H1 (cell line): ENCODE measurements at regions not wholly inside any gene's neighbourhood (a gene's known extent, or its start where the extent isn't known, plus 50 kb on each side); places are given as distances from the start of the nearest gene placed in this dataset.

Experiments
- CBX5 ChIP-seq: fragments of 300-800, 300-1000 bp; sonication (generic); IDR thresholded peaks from 2 replicates; pipeline ENCODE4 v1.7.1; 2016; ENCODE audit warnings: antibody characterized with exemption, low read length, low read depth
- CEBPB ChIP-seq: IDR thresholded peaks from 2 replicates; pipeline ENCODE4 v1.6.1; 2012; ENCODE audit warnings: low read depth, low read length
- CTCF ChIP-seq, 3 experiments: IDR thresholded peaks; 1 replicate in 2 of 3; 2 replicates in 1 of 3; pipeline versions ENCODE4 v1.5.1 to v1.6.1; 2011; ENCODE audit warnings: low read length in 3 of 3, mild to moderate bottlenecking in 3 of 3, inconsistent platforms in 2 of 3, low read depth in 1 of 3, moderate library complexity in 1 of 3; ENCODE audit not compliant: insufficient read depth in 1 of 3; ENCODE audit errors: control extremely low read depth in 1 of 3
- EZH2 ChIP-seq: fragments of 200-600 bp; sonication (generic); IDR thresholded peaks from 2 replicates; pipeline ENCODE4 v1.7.1; 2012; ENCODE audit warnings: low read depth, mild to moderate bottlenecking, moderate library complexity, low read length, inconsistent platforms; ENCODE audit not compliant: severe bottlenecking
- PHF8 ChIP-seq: fragments of 200-600 bp; sonication (generic); conservative IDR thresholded peaks from 2 replicates; pipeline ENCODE4 v1.7.1; 2012; ENCODE audit warnings: low read depth, mild to moderate bottlenecking, inconsistent platforms, low read length, moderate library complexity
- RFX5 ChIP-seq: IDR thresholded peaks from 2 replicates; pipeline ENCODE4 v1.6.1; 2011; ENCODE audit warnings: low read depth, low read length, improper control_type of control experiment, borderline replicate concordance
- TEAD4 ChIP-seq: IDR thresholded peaks from 2 replicates; pipeline ENCODE4 v1.6.1; 2012; ENCODE audit warnings: low read depth, low read length, inconsistent platforms, mixed read lengths

- no peak for TF ChIP-seq RFX5
- TF ChIP-seq CTCF (IDR thresholded peaks at IDR 0.05; ENCODE audit: control extremely low read depth in 1 of 3, insufficient read depth in 1 of 3, low read depth in 1 of 3, low read length in 3 of 3) = no peak
- TF ChIP-seq TEAD4 = no peak
- TF ChIP-seq CBX5 = no peak
- TF ChIP-seq PHF8 = no peak
- no peak for TF ChIP-seq CEBPB
- no peak for TF ChIP-seq EZH2
Observed at GRCh38 chrX:150268839-150269355, 94.2 kb upstream of the MAMLD1 start.
